NCI-H82 (cell line): ENCODE measurements at regions not wholly inside any gene's neighbourhood (a gene's known extent, or its start where the extent isn't known, plus 50 kb on each side); places are given as distances from the start of the nearest gene placed in this dataset.

Experiments
- DNase-seq: peaks from one replicate; lab custom pipeline; 2025; lab: John Stamatoyannopoulos, UW

- no peak for DNase-seq
Measured at GRCh38 chr7:41339913-41340676, 362.8 kb downstream of the INHBA start.

DNA sequence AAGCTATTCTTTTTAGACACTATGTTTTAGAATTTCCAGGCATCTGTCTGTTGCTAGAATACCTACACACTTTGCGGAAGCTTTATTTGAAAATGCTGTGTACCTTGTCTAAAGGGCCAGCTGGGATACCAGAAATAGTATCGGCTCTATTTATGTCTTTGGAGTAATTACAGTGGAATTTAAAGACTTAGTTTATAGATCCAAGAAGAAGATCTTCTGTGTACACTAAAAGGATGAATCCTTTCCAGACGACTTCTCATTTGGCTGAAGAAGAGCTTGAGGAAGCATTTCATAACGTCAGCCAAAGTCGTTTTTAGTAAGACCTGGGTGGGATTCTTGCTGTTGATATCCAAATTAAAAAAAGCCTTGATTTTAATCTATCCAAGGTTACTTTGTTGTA is 365.9 kb downstream of the INHBA start:
- DNase-seq = no peak

- DNase-seq = no peak
Measured at GRCh38 chr7:41336455-41336952, 366.4 kb downstream of the INHBA start.

GRCh38 chr7:41334071-41334862 is 368.6 kb downstream of the INHBA start:
- no peak for DNase-seq

DNA sequence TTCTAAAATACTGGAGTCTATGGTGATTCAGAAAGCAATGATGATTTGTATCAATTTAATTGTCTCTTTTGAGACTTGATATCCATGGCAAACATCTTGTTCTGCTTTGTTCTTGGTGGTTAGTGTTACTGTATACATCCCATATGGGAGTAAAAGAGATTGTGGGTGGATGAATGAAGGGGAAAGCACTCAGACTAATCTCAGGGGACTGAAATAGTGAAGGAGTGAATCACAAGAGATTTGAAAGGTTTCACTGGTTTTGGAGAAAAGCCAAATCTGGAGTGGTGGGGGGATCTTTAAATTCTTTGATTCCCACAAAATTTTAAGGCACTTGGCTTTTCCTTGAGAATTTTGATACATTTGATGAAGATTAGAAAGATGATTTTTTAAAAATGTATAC is 369.4 kb downstream of the INHBA start:
- no peak for DNase-seq

GRCh38 chr7:41331194-41331593 is 371.7 kb downstream of the INHBA start:
- no peak for DNase-seq

- DNase-seq = no peak
Measured at GRCh38 chr7:41328544-41328943, 374.3 kb downstream of the INHBA start.

GRCh38 chr7:41328131-41328530 is 374.8 kb downstream of the INHBA start:
- DNase-seq = no peak

DNA sequence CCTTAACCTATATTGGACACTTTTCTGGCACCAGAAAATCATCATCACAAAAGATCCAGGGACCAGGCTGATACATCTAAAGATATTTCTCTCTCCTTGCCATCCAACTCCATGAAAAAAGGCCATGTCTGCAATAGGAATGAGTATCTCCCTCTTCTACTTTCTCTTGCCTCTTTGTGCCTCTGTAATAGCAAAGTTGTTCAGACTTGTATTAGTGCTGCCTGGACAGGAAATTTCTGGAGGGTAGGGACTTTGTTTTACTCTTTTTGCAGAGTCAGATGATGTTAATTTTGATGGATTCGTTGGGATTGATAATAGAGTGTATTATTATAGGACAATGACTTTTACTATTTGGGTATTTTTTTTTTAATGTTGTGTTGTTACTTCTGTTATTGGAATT is 376.3 kb downstream of the INHBA start:
- no peak for DNase-seq

- DNase-seq = no peak
Measured at GRCh38 chr7:41323806-41324205, 379.1 kb downstream of the INHBA start.

DNA sequence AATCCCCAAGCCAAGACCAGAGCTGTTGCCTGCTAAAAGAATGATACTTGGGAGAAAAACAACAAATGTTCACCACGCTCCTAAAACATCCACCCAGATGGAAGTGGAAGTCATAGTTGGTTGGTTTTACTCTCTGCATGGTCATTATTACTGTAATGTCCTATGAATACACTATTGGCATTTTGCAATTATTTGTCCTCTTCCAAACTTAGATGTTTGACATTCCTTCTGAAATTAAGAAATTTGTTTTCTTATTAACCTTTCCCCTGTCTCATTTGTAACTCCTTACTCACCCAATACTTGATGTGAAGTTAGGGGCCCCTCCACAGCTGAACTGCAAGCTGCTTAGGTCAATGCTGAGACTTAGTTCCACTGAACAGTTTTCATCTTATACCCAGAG is 383.3 kb downstream of the INHBA start:
- no peak for DNase-seq

DNA sequence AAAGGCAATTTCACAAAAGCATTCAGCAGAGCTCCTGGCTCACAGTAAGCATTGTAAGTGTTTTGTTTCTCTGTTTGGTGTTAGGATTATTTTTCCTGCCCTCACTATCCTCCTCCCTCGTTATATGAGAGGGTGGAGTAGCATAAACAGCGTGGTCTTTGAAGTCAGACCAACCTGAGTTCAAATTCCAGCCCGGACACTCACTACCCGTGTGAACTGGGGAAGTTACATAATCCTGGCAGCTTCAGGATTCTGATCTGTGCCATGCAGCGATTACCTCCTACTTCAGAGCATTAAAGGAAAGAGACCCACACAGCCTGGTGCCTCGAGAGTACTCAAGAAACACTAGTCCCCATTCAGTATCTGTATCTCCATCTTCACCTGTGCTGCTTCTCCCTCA is 386.5 kb downstream of the INHBA start:
- DNase-seq = no peak

DNA sequence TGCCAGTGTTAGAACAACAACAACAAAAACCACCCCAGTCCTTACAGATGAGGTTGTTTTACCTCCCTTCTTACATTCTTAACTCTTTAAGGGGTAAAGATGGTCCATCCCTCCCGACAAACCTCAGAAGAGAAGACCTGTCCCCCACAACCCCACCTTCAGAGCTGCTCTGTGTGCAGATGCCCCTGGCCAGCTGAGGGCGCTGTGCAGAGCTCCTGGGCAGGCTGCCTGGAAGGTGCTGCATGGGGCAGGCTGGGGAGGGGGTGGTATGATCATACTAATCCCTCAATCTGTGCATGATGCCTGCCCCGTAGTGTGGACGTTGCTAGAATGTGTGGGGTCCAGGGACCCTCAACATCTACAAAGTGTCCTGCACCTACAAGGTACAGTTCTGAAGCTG is 387.1 kb downstream of the INHBA start:
- DNase-seq = peak; percentile 33

- DNase-seq = no peak
Measured at GRCh38 chr7:41313171-41313570, 389.7 kb downstream of the INHBA start.

DNA sequence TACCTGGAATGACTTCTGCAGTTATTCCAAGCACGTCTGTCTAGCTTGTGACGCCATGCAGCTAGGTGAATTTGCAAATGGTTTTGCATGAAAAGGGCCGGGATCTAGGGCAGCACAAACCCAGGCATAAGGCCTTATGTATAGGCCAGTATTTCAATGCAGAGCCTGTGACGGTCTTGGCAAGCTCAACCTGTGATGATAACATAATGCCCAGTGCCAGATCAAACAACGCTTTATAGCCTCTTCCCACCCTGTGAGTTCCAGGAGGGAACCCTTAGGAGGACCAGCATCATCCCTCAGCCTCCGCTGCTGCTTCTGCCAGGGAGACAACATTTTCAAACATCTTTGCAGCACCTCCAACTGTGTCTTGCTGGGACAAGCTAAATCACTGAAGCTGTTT is 390.7 kb downstream of the INHBA start:
- no peak for DNase-seq

GRCh38 chr7:41311301-41311700 is 391.6 kb downstream of the INHBA start:
- no peak for DNase-seq

GRCh38 chr7:41306486-41306885 is 396.4 kb downstream of the INHBA start:
- no peak for DNase-seq

DNA sequence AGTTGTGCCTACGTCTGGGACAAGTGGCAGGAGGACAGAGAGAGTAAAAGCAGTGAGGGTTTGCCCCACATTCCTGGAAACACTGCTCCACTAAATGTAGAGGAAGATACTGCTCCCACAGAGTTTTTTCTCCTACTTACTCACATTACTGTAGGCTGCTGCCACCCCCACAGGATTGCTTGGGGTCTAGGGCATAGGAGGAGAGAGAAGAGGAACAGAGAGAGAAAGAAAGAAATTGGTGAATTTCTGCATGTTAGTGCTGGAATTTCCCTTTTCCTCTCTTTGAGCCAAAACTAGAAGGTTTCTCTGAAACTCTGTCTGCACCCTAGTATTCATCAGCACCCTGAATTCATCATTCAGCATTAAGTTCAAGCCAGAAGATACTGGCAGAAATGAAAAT is 397.9 kb downstream of the INHBA start:
- no peak for DNase-seq

DNA sequence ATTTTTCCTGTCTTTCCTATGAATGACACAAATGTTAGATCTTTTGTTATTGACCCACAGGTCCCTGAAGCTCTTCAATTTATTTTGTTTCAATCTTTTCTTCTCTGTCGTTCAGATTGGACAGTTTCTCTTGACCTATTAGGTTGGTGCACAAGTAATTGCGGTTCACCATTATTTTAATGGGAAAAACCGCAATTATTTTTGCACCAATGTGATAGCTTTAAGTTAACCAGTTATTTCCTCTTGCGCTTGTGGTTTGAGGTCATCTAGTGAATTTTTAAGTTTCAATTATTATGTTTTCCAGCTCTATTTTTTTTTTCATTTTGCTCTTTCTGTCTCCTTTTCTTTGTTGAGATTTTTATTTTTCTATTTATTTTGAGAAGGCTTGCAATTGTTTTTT is 399.2 kb downstream of the INHBA start:
- no peak for DNase-seq

DNA sequence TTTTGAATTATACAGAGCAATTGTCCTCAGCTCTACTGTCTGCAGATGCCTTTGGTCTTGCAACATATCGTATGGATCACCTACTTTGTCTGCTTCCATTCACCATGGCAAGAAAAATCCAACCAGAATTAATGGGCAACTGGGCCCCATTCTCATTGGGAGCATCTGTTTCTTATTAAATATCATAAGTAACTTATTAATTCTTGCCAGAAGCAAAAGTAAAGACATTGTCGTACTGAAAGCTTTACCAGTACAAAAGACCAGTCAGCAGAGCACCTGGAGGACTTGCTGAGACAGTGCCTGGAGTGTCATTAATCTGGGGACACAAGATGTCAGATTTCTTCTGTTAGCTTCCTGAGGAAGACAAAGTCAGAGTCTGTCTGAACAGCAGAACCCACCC is 404.5 kb downstream of the INHBA start:
- DNase-seq = no peak

GRCh38 chr7:41297166-41297565 is 405.7 kb downstream of the INHBA start:
- DNase-seq = no peak

GRCh38 chr7:41295455-41295815 is 407.5 kb downstream of the INHBA start:
- no peak for DNase-seq
